ENCODE measurements at regions not wholly inside any gene's neighbourhood (a gene's known extent, or its start where the extent isn't known, plus 50 kb on each side); places are given as distances from the start of the nearest gene placed in this dataset.

GRCh38 chr12:71046215-71046614, 111.6 kb downstream of the TSPAN8 start:
- Histone ChIP-seq H3K79me2 (replicated peaks; ENCODE audit: insufficient read depth) (no peaks in the 10 kb centered on the region), H3F3A (replicated peaks; ENCODE audit: low read depth) (no peaks in the 10 kb centered on the region), H3K4me2 (no peak overlapping the region), H3K4me3 (no peak overlapping the region), H2AFZ (no peak overlapping the region), H4K20me1 (replicated peaks; ENCODE audit: insufficient read depth) (no peaks in the 10 kb centered on the region), H3K4me1 (ENCODE audit: insufficient read depth) (no peaks in the 10 kb centered on the region), H3K27ac (ENCODE audit: low read depth) (no peak overlapping the region), H3K36me3 (ENCODE audit: insufficient read depth) (no peaks in the 10 kb centered on the region), H3K27me3 (ENCODE audit: insufficient read depth) (no peaks in the 10 kb centered on the region), H3K9me2 (ENCODE audit: insufficient read depth) (peaks cover 21% of the 10 kb centered on the region)
- TF ChIP-seq ZNF331 (CRISPR knock-in tag; IDR thresholded peaks at IDR 0.05; ENCODE audit: low read depth) (no peak), POLR2AphosphoS5 (IDR thresholded peaks at IDR 0.05; ENCODE audit: low read depth) (no peak), ZNF114 (CRISPR knock-in tag; IDR thresholded peaks at IDR 0.05) (no peak), NANOG (IDR thresholded peaks at IDR 0.05; ENCODE audit: borderline replicate concordance) (no peak), CTCF (conservative IDR thresholded peaks at IDR 0.05; ENCODE audit: low read depth in 2 of 2) (no peak), CREB1 (CRISPR knock-in tag; IDR thresholded peaks at IDR 0.05; ENCODE audit: low read depth) (no peak)
- H3K27me3 Mint-ChIP-seq (ENCODE audit: insufficient read depth, low read depth, poor library complexity) = peaks cover 7% of the 10 kb centered on the region
- H3K4me1 Mint-ChIP-seq = no peaks in the 10 kb centered on the region
- H3K36me3 Mint-ChIP-seq (ENCODE audit: low read depth) = no peaks in the 10 kb centered on the region
- H3K9me3 Mint-ChIP-seq = peaks cover 4% of the 10 kb centered on the region; the same call in 1 of the 3 replicates
- no peak for DNase-seq (ENCODE audit: low spot score)
- H3K27ac Mint-ChIP-seq = no peak overlapping the region
- no peak for ATAC-seq
- no peak overlapping the region for H3K4me3 Mint-ChIP-seq

DNA sequence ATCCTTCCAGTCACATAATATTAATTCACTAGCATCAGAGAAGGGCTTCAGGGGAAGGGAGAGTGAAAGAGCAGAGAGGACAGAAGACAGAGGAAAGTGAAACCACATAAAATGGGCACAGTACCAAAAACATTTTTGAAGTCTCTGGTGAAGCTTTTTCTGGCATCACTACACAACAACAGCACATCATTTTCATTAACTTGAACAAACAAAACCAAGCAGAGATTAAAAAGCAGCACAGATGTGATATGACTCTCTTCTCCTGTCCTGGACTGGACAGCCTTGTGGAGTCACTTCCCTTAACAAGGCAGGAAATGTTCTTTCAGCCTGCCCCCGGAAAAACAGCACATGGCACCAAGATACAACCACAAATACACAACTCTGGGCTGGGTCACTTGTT, 112.0 kb downstream of the TSPAN8 start:
- Histone ChIP-seq H3K79me2 (replicated peaks; ENCODE audit: insufficient read depth) (no peaks in the 10 kb centered on the region), H3F3A (replicated peaks; ENCODE audit: low read depth) (no peaks in the 10 kb centered on the region), H3K27ac (ENCODE audit: low read depth) (no peak overlapping the region), H3K4me1 (ENCODE audit: insufficient read depth) (no peaks in the 10 kb centered on the region), H3K4me2 (no peak overlapping the region), H3K27me3 (ENCODE audit: insufficient read depth) (no peaks in the 10 kb centered on the region), H3K9me2 (ENCODE audit: insufficient read depth) (peaks cover 21% of the 10 kb centered on the region), H4K20me1 (replicated peaks; ENCODE audit: insufficient read depth) (no peaks in the 10 kb centered on the region), H3K36me3 (ENCODE audit: insufficient read depth) (no peaks in the 10 kb centered on the region), H3K4me3 (no peak overlapping the region), H2AFZ (no peak overlapping the region)
- ATAC-seq = no peak
- Mint-ChIP-seq H3K4me3 (no peak overlapping the region), H3K27ac (no peak overlapping the region), H3K36me3 (ENCODE audit: low read depth) (no peaks in the 10 kb centered on the region), H3K27me3 (ENCODE audit: insufficient read depth, low read depth, poor library complexity) (peaks cover 7% of the 10 kb centered on the region), H3K9me3 (peaks cover 4% of the 10 kb centered on the region; the same call in 1 of the 3 replicates), H3K4me1 (no peaks in the 10 kb centered on the region)
- no peak for DNase-seq (ENCODE audit: low spot score)
- TF ChIP-seq EZH2phosphoT487 (IDR thresholded peaks at IDR 0.05; ENCODE audit: unreplicated experiment) = no peak
- TF ChIP-seq, protein P1, sequence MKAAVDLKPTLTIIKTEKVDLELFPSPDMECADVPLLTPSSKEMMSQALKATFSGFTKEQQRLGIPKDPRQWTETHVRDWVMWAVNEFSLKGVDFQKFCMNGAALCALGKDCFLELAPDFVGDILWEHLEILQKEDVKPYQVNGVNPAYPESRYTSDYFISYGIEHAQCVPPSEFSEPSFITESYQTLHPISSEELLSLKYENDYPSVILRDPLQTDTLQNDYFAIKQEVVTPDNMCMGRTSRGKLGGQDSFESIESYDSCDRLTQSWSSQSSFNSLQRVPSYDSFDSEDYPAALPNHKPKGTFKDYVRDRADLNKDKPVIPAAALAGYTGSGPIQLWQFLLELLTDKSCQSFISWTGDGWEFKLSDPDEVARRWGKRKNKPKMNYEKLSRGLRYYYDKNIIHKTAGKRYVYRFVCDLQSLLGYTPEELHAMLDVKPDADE (IDR thresholded peaks at IDR 0.05) = no peak
- TF ChIP-seq ZNF114 (CRISPR knock-in tag; IDR thresholded peaks at IDR 0.05) = no peak
- no peak for TF ChIP-seq REST (IDR thresholded peaks at IDR 0.05; ENCODE audit: unreplicated experiment)
- no peak for TF ChIP-seq JUNB (IDR thresholded peaks at IDR 0.05; ENCODE audit: unreplicated experiment)
